GM10248 (cell line): ENCODE measurements at regions not wholly inside any gene's neighbourhood (a gene's known extent, or its start where the extent isn't known, plus 50 kb on each side); places are given as distances from the start of the nearest gene placed in this dataset.
"Not testable (repeated sequence)": the region's sequence is repeated elsewhere in the genome, so short reads cannot be mapped to it uniquely, and the experiment has no call there.

Experiments used
- CTCF ChIA-PET: fragments of 300-600 bp; sonication (Branson Sonifier 250); formaldehyde crosslinking; extraction: SDS; loops from one replicate; lab custom pipeline; 2021; ENCODE audit warnings: antibody characterized with exemption; lab: Yijun Ruan, JAX
- POLR2A ChIA-PET: fragments of 350-650 bp; sonication (Branson Sonifier 250); formaldehyde crosslinking; extraction: SDS; loops from one replicate; lab custom pipeline; 2020; ENCODE audit warnings: antibody characterized with exemption; lab: Yijun Ruan, JAX
- DNase-seq: peaks from one replicate; pipeline ENCODE4 v3.0.0; 2012; ENCODE audit errors: extremely low spot score

GRCh38 chr2:87438780-87439454, 309.0 kb upstream of the PLGLB2 start:
- DNase-seq, POLR2A ChIA-PET, CTCF ChIA-PET: not testable (repeated sequence)

- DNase-seq, CTCF ChIA-PET, POLR2A ChIA-PET: not testable (repeated sequence)
Measured at GRCh38 chr2:87439617-87440204, 308.2 kb upstream of the PLGLB2 start.

- POLR2A ChIA-PET, CTCF ChIA-PET: not testable (repeated sequence)
Measured at GRCh38 chr2:87440650-87441049, 307.2 kb upstream of the PLGLB2 start.

GRCh38 chr2:87441375-87441774, 306.5 kb upstream of the PLGLB2 start:
- DNase-seq, CTCF ChIA-PET, POLR2A ChIA-PET: not testable (repeated sequence)

More at GRCh38 chr2:87440650-87441049, 307.2 kb upstream of the PLGLB2 start:
- not testable (repeated sequence) for DNase-seq

DNA sequence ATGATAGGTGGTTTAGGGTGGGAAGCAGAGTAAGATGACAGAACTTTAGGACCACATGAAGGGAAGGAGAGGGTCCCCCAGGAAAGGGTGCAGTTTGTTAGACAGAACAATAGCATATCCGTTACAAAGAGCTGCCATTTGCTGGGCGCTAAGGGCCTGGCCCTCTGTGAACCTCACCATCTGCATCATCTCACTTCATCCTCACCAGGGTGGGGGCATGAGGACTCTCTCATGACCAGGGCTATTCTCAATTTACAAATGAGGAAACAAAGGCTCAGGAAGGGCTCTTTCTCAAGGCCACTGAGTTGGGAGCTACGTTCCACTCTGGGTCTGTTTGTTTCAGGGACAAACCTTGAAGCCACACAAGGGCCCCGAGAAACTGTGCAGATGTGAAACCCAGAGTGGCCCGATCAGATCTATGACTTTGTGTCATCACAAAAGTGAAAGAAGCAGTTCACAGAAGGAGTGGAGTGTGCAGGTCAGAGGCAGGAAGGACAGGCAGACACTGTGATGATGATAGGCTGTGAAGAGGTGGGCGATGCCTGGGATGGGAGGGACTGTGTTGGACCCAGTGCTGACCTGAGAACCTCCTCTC, 304.8 kb upstream of the PLGLB2 start:
- DNase-seq, POLR2A ChIA-PET, CTCF ChIA-PET: not testable (repeated sequence)

GRCh38 chr2:87444951-87445350, 302.9 kb upstream of the PLGLB2 start:
- DNase-seq, POLR2A ChIA-PET, CTCF ChIA-PET: not testable (repeated sequence)

GRCh38 chr2:87445613-87446312, 302.1 kb upstream of the PLGLB2 start:
- CTCF ChIA-PET, POLR2A ChIA-PET, DNase-seq: not testable (repeated sequence)

DNA sequence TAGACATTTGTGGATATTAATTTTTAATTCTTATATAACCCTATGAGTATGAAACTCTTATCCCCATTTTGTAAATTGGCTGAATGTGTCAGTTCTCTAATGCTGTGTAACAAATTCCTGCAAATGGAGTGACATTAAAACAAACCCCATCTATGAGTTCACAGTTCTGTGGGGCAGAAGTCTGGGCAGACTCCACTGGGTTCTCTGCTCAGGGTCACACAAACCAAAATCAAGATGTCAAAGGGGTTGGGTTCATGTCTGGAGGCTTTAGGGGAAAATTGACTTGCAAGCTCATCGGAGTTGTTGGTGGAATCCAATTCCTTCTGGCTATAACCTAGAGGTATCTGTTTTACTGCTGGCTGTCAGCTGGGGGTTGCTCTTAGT, 301.6 kb upstream of the PLGLB2 start:
- POLR2A ChIA-PET, CTCF ChIA-PET, DNase-seq: not testable (repeated sequence)

DNA sequence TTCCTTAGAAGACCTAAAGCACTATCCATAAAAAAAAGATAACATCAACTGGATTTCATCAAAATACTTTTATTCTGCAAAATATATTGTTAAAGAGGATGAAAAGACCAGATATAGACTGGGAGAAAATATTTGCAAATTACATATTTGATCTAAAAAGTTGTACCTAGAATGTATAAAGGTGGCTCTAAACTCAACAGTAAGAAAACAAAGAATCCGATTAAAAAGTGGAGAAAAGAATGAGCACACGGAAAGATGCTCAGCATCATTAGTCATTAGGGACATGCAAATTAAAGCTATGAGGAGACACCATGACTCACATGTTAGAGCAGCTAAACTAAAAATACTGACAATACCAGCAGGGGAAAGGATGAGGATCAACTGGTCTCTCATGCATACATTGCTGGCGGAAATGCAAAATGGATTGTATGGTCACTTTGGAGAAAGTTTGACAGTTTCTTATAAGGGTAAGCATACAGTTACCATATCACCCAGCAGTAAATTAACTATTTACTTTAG, 298.4 kb upstream of the PLGLB2 start:
- CTCF ChIA-PET, DNase-seq, POLR2A ChIA-PET: not testable (repeated sequence)

- DNase-seq, POLR2A ChIA-PET, CTCF ChIA-PET: not testable (repeated sequence)
Measured at GRCh38 chr2:87452193-87452592, 295.7 kb upstream of the PLGLB2 start.

- POLR2A ChIA-PET, CTCF ChIA-PET, DNase-seq: not testable (repeated sequence)
Measured at GRCh38 chr2:87452861-87453260, 295.0 kb upstream of the PLGLB2 start.

GRCh38 chr2:87453965-87454364, 293.9 kb upstream of the PLGLB2 start:
- POLR2A ChIA-PET, DNase-seq, CTCF ChIA-PET: not testable (repeated sequence)

DNA sequence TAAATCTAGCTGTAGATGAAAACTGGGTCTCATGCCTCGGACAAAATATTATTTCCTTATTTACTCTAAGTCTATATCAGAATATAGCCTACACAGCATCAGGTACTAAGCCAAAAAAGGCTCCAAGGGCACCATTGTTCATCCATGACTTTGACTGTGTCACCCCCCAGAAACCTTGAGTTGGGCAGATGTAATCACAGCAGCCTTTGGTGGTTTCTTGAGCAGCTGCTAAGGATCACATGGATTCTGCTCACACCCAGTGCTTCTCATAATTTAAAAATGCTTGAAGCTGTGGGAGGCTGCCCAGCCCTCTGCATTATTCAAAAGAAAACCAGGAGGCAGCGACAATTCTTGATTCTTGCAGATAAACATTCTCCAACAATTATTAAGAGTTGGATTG, 293.5 kb upstream of the PLGLB2 start:
- POLR2A ChIA-PET, CTCF ChIA-PET, DNase-seq: not testable (repeated sequence)

- CTCF ChIA-PET, DNase-seq, POLR2A ChIA-PET: not testable (repeated sequence)
Measured at GRCh38 chr2:87455209-87455853, 292.6 kb upstream of the PLGLB2 start.

DNA sequence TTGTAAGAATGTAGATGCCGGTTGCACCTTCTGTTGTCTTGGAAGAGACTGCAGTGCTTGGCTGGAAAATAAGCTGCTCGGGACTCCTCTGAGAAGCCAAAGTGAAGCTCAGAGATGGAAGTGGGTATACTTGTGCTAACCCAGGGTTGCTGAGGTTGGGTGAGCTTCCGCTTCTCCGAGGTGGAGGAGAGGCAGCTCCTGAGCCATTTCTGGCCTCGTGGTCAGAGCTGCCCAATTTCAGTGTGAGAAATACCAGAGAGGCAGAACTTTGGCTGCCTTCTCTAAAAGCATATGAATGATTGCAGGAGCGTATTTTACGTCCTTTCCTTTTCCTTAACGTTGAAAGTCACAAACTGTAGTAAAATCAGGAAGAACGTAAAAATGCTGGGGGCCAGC, 292.0 kb upstream of the PLGLB2 start:
- CTCF ChIA-PET, result not testable (repeated sequence)
- POLR2A ChIA-PET, result interaction anchor here (0.6 kb wide), 1 partner anchor 52 kb away, joined by 7 read pairs; no protein-coding TSS in a partner anchor

DNA sequence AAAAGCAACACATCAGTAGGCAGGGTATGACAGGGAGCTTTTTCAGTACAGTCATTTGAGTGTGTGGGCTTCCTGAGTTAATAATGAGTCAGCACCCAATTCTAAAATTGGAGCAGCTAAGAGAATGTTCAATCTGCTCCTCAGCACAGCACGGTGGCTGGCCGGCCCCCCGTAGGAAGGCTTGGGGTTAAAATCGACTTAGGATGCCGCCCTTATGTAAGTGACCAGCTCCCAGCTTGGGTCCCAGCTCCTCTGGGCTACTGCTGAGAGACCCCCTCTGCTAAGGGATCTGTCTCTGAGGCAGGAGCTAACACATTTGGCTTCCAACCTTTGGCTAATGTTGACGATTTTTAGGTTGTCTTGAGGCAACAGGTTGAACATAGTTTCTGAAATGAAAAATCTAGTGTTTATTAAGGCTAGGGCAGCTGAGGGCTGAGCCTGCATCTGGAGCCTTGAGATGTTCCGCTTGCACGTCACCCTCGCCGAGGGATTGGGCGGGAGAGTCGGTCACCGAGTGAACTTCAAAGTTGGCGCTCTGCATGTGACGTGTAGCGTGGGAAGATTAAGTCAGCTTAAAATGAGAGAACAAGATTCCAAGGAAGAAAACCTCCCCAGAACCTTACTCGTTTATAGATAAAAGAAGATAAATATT, 291.3 kb upstream of the PLGLB2 start:
- DNase-seq, CTCF ChIA-PET: not testable (repeated sequence)

More for the DNA sequence above, 292.0 kb upstream of the PLGLB2 start:
- DNase-seq, result not testable (repeated sequence)

DNA sequence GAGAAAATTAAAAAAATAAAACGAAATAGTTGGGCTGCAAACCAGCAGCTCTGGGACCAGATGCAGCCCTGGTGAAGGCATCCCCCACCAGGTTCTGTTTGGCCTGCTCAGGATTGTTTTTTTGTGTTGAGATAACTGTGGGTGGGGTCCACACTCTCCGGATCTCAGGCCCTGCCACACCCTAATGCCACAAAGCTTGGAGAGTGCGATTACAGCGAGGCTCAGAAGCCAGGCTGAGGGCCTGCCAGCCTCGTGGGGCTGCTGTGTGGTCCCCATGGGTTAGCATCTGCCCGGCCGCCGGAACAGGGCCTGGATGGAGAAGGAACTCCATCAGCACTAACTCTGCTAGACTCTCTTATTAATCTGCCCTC, 290.8 kb upstream of the PLGLB2 start:
- POLR2A ChIA-PET, DNase-seq, CTCF ChIA-PET: not testable (repeated sequence)

More for the DNA sequence above, 291.3 kb upstream of the PLGLB2 start:
- POLR2A ChIA-PET, result interaction anchor here (0.6 kb wide), 1 partner anchor 53 kb away, joined by 7 read pairs; no protein-coding TSS in a partner anchor
